Left ventricle myocardium inferior (tissue), 1 donor: ENCODE measurements at regions not wholly inside any gene's neighbourhood (a gene's known extent, or its start where the extent isn't known, plus 50 kb on each side); places are given as distances from the start of the nearest gene placed in this dataset.

Experiments
- DNase-seq: peaks from one replicate; pipeline ENCODE4 v3.0.0-alpha.2; 2020
- H3K27ac ChIP-seq: fragments of 200-600 bp; replicated peaks from 2 replicates; pipeline ENCODE4 v1.8.0; 2021
- H3K27me3 ChIP-seq: fragments of 200-600 bp; 2 replicates; pipeline ENCODE4 v1.8.0; 2021; ENCODE audit warnings: low read depth
- H3K36me3 ChIP-seq: fragments of 200-600 bp; 2 replicates; pipeline ENCODE4 v1.8.0; 2021
- H3K4me1 ChIP-seq: fragments of 200-600 bp; 2 replicates; pipeline ENCODE4 v1.8.0; 2021
- H3K4me3 ChIP-seq: fragments of 200-600 bp; 2 replicates; pipeline ENCODE4 v1.8.0; 2021; ENCODE audit warnings: mild to moderate bottlenecking, moderate library complexity
- H3K9me3 ChIP-seq: fragments of 200-600 bp; replicated peaks from 2 replicates; pipeline ENCODE4 v1.8.0; 2021
- intact Hi-C: fragments of 100-400 bp; cut with micrococcal nuclease; formaldehyde crosslinking; loops from one replicate; pipeline ENCODE4 v1.11.0; 2022
- TF ChIP-seq, protein P1 (sequence below): fragments of 200-600 bp; IDR thresholded peaks from 2 replicates; pipeline ENCODE4 v1.8.0; 2021; ENCODE audit warnings: antibody characterized with exemption, mild to moderate bottlenecking, borderline replicate concordance
- donor health status: DM: no; HTN: yes; CAD: no; lungs with severe emphysema.

DNA sequence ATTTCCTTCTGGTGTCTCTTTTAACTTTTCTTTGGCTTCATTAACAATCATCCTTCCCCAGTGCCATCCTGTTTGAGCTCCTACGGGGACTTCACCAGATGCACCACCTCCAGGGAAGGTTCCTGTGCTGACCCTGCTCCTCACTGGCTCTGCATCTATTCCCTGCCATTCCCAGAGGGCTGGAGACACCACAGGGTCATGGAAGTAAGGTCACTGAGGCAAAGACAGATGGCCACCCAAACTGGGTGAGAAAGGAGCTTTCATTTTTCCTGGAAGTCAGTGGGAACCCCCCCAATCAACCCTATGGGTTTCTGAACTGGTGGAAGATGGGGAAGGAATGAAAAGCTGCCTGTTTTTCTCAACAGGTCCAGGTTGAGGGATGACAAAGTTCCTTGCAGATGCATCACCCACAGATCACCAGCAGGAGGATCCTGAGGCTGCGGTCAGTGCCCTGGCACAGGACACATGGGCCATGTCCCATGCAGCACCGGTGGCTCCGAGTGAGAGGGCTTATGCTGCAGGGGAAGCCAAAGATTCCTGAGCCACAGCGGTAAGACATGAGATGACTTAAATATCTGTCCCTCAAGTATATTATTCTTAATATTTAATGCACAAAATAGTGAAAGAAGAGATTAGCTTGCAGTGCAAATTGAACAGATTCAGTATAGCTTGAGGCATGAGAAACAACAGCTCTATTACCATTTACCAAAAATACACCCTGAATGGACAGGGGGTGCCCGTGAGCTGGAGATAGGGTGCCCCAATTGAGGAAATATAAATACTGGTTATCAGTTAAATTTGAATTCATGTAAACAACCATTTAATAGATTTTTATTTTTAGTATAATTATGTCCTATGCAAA lies 73.0 kb upstream of the VPREB1 start:
- TF ChIP-seq, protein P1, sequence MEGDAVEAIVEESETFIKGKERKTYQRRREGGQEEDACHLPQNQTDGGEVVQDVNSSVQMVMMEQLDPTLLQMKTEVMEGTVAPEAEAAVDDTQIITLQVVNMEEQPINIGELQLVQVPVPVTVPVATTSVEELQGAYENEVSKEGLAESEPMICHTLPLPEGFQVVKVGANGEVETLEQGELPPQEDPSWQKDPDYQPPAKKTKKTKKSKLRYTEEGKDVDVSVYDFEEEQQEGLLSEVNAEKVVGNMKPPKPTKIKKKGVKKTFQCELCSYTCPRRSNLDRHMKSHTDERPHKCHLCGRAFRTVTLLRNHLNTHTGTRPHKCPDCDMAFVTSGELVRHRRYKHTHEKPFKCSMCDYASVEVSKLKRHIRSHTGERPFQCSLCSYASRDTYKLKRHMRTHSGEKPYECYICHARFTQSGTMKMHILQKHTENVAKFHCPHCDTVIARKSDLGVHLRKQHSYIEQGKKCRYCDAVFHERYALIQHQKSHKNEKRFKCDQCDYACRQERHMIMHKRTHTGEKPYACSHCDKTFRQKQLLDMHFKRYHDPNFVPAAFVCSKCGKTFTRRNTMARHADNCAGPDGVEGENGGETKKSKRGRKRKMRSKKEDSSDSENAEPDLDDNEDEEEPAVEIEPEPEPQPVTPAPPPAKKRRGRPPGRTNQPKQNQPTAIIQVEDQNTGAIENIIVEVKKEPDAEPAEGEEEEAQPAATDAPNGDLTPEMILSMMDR, result peak; percentile 31
- DNase-seq, result no peak
- H3K4me1 ChIP-seq, result no peaks in the 10 kb centered on the region
- no peak overlapping the region for H3K4me3 ChIP-seq
- H3K27ac ChIP-seq, result no peak overlapping the region
- H3K9me3 ChIP-seq, result no peaks in the 10 kb centered on the region
- no peaks in the 10 kb centered on the region for H3K36me3 ChIP-seq
- intact Hi-C loops, result no loop called here
- peaks cover 68% of the 10 kb centered on the region for H3K27me3 ChIP-seq

DNA sequence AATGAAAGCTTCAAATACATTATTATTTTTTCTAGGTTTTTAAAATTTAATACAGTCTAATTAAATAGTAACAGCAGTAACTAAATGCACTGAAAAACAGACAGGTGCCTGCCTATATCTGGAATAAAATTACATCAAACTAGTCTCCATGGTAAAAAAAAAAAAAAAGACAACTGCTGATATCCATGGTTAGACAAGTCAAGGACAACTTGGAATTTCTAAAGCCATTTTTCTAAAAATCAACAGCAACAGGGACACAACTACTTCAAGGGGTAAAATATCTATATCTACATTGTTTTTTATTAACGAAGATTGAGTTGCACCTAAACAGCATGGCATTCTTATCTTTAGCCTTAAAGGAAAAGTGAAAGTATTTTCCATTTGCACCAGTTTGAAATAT lies 74.7 kb upstream of the VPREB1 start:
- H3K9me3 ChIP-seq, result no peaks in the 10 kb centered on the region
- no peak overlapping the region for H3K4me3 ChIP-seq
- H3K4me1 ChIP-seq, result no peaks in the 10 kb centered on the region
- no peak overlapping the region for H3K27ac ChIP-seq
- no peak for DNase-seq
- H3K36me3 ChIP-seq, result no peaks in the 10 kb centered on the region
- TF ChIP-seq, protein P1, result no peak
- intact Hi-C loops, result no loop called here
- peaks cover 73% of the 10 kb centered on the region for H3K27me3 ChIP-seq

DNA sequence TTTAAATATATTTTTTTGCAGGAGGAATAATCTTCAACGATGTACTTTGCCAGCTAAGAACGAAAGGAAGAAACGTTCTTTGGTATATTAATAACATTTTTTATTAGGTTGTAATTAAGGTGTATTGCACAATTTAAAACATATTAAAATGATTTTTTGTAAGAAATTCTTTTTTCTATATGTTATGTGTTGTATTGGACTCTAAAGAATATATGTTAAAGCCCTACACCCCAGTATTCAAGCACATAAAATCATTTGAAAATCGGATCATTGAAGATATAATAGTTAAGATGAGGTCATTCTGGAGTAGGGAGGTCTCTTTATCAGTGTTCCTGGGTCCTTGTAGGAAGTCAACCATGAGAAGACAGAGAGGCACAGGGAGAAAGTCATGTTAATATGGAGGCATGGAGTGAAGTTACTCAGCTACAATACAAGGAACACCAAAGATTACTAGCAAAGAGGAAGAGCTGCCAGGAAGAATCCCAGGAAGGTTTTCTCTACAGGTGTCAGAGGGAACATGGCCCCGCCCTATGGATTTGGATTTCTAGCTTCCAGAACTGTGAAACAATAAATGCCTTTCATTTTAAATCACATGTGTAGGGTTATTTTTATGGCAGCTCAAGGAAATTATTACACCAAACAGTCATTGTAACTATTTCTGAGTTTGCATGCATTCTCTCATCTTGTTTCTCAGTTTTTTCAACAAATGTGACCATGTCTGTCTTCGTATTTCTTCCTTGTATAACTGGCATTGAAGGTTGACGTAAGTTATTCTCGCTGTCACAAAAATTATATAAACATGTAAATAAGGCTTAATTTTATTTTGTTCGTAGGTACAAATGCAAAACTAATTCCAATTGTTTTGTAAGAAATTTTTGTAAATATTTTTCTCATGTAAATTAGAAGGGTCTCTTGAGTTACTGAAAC lies 75.4 kb upstream of the VPREB1 start:
- Histone ChIP-seq H3K4me3 (no peak overlapping the region), H3K36me3 (no peaks in the 10 kb centered on the region), H3K9me3 (no peaks in the 10 kb centered on the region), H3K4me1 (no peaks in the 10 kb centered on the region), H3K27me3 (peaks cover 78% of the 10 kb centered on the region), H3K27ac (no peak overlapping the region)
- intact Hi-C loops, result no loop called here
- TF ChIP-seq, protein P1, result no peak
- DNase-seq, result no peak

DNA sequence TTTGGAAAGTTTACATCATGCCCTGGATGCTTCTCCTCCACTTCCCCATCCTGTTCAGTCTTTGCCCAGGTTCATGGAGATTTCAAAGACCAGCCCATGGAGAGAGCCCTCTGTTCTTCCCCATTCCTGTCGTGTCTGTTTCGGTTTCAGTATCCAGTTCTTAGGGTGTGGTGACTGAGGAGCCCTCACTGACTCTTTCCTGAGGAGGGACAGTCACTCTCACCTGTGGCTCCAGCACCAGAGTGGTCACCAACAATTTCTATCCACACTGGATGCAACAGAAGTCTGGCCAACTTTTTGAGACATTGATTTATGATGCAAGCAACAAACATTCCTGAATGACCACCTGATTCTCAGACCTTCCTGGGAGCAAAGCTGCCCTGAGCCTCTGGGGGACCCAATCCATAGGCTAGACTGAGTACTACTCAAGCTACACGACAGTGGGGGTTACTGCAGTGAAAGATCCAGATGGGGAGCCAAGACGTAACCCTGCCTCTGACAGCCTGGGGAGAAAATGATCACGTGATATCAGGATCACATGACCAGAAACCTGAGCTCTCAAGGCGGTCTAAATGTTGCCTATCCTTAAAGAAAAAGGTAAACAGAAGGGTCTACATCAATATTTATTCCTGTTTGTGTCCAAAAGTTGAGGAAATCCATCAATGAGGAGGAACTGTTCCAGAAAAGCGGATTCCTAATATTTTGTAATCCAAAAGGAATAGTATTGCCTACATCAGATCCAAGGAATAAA lies 76.2 kb upstream of the VPREB1 start:
- TF ChIP-seq, protein P1, result no peak
- no peak for DNase-seq
- H3K9me3 ChIP-seq, result no peaks in the 10 kb centered on the region
- no peaks in the 10 kb centered on the region for H3K36me3 ChIP-seq
- no peaks in the 10 kb centered on the region for H3K4me1 ChIP-seq
- H3K4me3 ChIP-seq, result no peak overlapping the region
- peaks cover 84% of the 10 kb centered on the region for H3K27me3 ChIP-seq
- intact Hi-C loops, result no loop called here
- no peak overlapping the region for H3K27ac ChIP-seq

DNA sequence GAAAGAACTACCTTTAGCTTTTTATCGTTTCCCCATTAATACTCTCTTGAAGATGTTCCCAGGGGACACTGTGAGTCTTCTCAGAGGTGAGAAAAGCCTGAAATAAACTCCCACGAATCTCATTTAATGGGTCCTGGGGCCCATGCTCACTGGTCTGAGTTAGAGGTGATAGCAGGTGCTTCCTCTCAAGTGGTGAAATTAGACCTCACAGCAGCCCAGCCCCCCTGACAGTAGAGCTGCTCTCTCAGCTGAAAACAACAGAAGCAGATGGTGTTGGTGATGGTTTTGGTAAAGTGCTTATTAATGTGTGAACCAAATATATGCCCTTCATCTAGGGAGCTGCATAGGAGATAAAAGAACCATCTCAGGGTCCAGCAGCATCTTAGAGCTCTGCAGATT lies 76.8 kb upstream of the VPREB1 start:
- DNase-seq, result no peak
- TF ChIP-seq, protein P1, result no peak
- H3K4me1 ChIP-seq, result no peaks in the 10 kb centered on the region
- no peak overlapping the region for H3K4me3 ChIP-seq
- no peaks in the 10 kb centered on the region for H3K9me3 ChIP-seq
- peaks cover 89% of the 10 kb centered on the region for H3K27me3 ChIP-seq
- H3K27ac ChIP-seq, result no peak overlapping the region
- no peaks in the 10 kb centered on the region for H3K36me3 ChIP-seq
- intact Hi-C loops, result no loop called here
